HUES48 (cell line): ENCODE measurements at regions not wholly inside any gene's neighbourhood (a gene's known extent, or its start where the extent isn't known, plus 50 kb on each side); places are given as distances from the start of the nearest gene placed in this dataset.
"Not testable (repeated sequence)": the region's sequence is repeated elsewhere in the genome, so short reads cannot be mapped to it uniquely, and the experiment has no call there.

Source experiments
- H3K27ac ChIP-seq: one replicate; pipeline ENCODE4 v1.7.0; 2013; ENCODE audit warnings: low read depth, low read length, inconsistent platforms
- H3K27me3 ChIP-seq: 2 replicates; pipeline ENCODE4 v1.6.1; 2013; ENCODE audit warnings: mild to moderate bottlenecking, low read length; ENCODE audit not compliant: control insufficient read depth, insufficient read depth
- H3K36me3 ChIP-seq: 2 replicates; pipeline ENCODE4 v1.6.1; 2013; ENCODE audit warnings: low read length; ENCODE audit not compliant: control insufficient read depth, insufficient read depth
- H3K4me1 ChIP-seq: 2 replicates; pipeline ENCODE4 v1.6.1; 2013; ENCODE audit warnings: mild to moderate bottlenecking, low read length; ENCODE audit not compliant: control insufficient read depth, insufficient read depth
- H3K4me3 ChIP-seq: 2 replicates; pipeline ENCODE4 v1.5.1; 2013; ENCODE audit warnings: mild to moderate bottlenecking, low read depth, low read length
- H3K9ac ChIP-seq: 2 replicates; pipeline ENCODE4 v1.6.1; 2013; ENCODE audit warnings: mild to moderate bottlenecking, low read depth, low read length, moderate library complexity
- H3K9me3 ChIP-seq: 2 replicates; pipeline ENCODE4 v1.6.1; 2013; ENCODE audit warnings: low read length; ENCODE audit not compliant: control insufficient read depth, insufficient read depth

DNA sequence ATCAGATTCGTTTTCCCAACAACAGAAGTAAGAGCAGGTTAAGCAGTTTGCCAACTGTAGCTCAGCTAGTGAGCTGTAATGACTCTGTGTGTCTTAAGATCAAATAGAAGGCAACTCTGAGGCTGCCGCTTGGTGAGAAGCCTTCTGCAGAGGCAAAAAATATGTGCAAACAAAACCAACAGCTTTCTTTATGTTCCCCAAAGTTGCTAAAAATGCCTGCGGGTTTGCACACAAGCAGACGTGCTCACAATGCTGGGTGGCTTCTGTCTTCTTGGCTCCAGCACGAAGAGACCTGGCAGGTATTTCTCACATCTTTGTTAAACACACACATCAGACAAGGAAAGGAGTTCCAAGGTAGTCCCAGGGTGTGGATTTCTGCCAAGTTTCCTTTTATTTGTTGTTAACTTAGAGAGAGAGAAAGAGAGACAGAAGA is 158.9 kb upstream of the JUN start:
- Histone ChIP-seq H3K9me3 (no peaks in the 10 kb centered on the region), H3K4me3 (no peak overlapping the region), H3K27me3 (no peaks in the 10 kb centered on the region), H3K27ac (no peak overlapping the region), H3K36me3 (no peaks in the 10 kb centered on the region), H3K4me1 (no peaks in the 10 kb centered on the region), H3K9ac (no peak overlapping the region)

DNA sequence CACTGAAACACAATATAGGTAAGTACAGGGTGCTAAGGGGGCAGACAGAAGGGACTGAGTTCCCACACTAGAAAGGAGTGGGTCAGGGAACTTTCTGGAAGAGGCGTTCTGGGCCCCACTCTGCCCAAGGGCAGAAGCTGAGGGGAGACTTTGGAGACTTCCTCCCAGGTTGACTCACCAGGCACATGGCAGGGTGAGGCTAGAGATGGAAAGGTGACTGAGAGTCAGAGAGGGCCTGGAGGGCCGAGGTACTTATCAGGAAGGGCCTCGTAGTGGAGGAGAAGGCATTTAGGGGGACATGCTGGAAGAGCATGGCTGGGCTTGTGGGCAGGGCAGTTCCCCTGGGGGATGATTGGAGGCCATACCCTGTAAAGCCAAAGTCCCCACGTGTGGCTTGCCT is 159.9 kb upstream of the JUN start:
- no peaks in the 10 kb centered on the region for H3K4me1 ChIP-seq
- no peak overlapping the region for H3K4me3 ChIP-seq
- no peak overlapping the region for H3K27ac ChIP-seq
- no peaks in the 10 kb centered on the region for H3K36me3 ChIP-seq
- H3K9ac ChIP-seq: no peak overlapping the region
- H3K9me3 ChIP-seq: no peaks in the 10 kb centered on the region
- no peaks in the 10 kb centered on the region for H3K27me3 ChIP-seq

- Histone ChIP-seq H3K27me3 (no peaks in the 10 kb centered on the region), H3K36me3 (no peaks in the 10 kb centered on the region), H3K9ac (no peak overlapping the region), H3K4me1 (no peaks in the 10 kb centered on the region), H3K9me3 (no peaks in the 10 kb centered on the region), H3K27ac (no peak overlapping the region), H3K4me3 (no peak overlapping the region)
These were observed 160.6 kb upstream of the JUN start for GRCh38 chr1:58944439-58944838.

GRCh38 chr1:58946390-58946789 is 162.5 kb upstream of the JUN start:
- H3K9ac ChIP-seq: no peak overlapping the region
- H3K4me3 ChIP-seq: no peak overlapping the region
- no peaks in the 10 kb centered on the region for H3K36me3 ChIP-seq
- H3K27me3 ChIP-seq: no peaks in the 10 kb centered on the region
- no peak overlapping the region for H3K27ac ChIP-seq
- H3K4me1 ChIP-seq: no peaks in the 10 kb centered on the region
- H3K9me3 ChIP-seq: no peaks in the 10 kb centered on the region

- no peaks in the 10 kb centered on the region for H3K9me3 ChIP-seq
- no peak overlapping the region for H3K9ac ChIP-seq
- no peak overlapping the region for H3K4me3 ChIP-seq
- H3K4me1 ChIP-seq: no peaks in the 10 kb centered on the region
- H3K36me3 ChIP-seq: no peaks in the 10 kb centered on the region
- no peaks in the 10 kb centered on the region for H3K27me3 ChIP-seq
- H3K27ac ChIP-seq: no peak overlapping the region
These were observed 164.8 kb upstream of the JUN start for GRCh38 chr1:58948671-58949070.

- Histone ChIP-seq H3K4me1 (no peaks in the 10 kb centered on the region), H3K9ac (no peak overlapping the region), H3K27me3 (no peaks in the 10 kb centered on the region), H3K27ac (no peak overlapping the region), H3K9me3 (no peaks in the 10 kb centered on the region), H3K4me3 (no peak overlapping the region), H3K36me3 (no peaks in the 10 kb centered on the region)
These were observed 165.8 kb upstream of the JUN start for GRCh38 chr1:58949551-58950220.

DNA sequence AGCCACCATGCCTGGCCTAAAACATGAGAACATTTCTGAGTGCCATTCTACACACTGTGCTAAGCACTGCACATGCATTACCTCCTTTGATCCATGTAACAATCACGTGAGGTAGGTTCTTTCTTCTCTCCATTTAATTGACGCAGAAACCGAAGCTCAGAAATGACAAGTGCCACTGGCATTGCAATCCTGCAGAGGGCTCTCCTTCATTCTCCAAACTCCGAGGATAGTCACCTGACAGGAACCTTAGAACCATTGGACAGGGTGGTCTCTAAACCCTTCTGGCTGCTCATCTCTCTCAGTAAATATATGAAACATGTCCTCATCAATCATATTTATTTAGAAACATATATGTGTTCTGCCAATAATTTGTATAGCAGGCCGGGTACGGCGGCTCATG is 167.1 kb upstream of the JUN start:
- Histone ChIP-seq H3K27me3 (no peaks in the 10 kb centered on the region), H3K9ac (no peak overlapping the region), H3K4me1 (no peaks in the 10 kb centered on the region), H3K36me3 (no peaks in the 10 kb centered on the region), H3K4me3 (no peak overlapping the region), H3K9me3 (peaks cover under 1% of the 10 kb centered on the region; the same call in 1 of the 2 replicates), H3K27ac (no peak overlapping the region)

- not testable (repeated sequence) for H3K4me1 ChIP-seq, H3K36me3 ChIP-seq, H3K27ac ChIP-seq, H3K4me3 ChIP-seq, H3K27me3 ChIP-seq, H3K9ac ChIP-seq
- peaks cover 18% of the 10 kb centered on the region for H3K9me3 ChIP-seq
These were observed 170.1 kb upstream of the JUN start for GRCh38 chr1:58953951-58954350.

- H3K9me3 ChIP-seq, H3K27ac ChIP-seq, H3K9ac ChIP-seq, H3K4me3 ChIP-seq, H3K36me3 ChIP-seq, H3K4me1 ChIP-seq, H3K27me3 ChIP-seq: not testable (repeated sequence)
These were observed 179.4 kb upstream of the JUN start for GRCh38 chr1:58963287-58963686.

- H3K4me1 ChIP-seq: no peaks in the 10 kb centered on the region
- no peak overlapping the region for H3K4me3 ChIP-seq
- H3K9ac ChIP-seq: no peak overlapping the region
- no peaks in the 10 kb centered on the region for H3K27me3 ChIP-seq
- H3K9me3 ChIP-seq: no peaks in the 10 kb centered on the region
- H3K27ac ChIP-seq: no peak overlapping the region
- no peaks in the 10 kb centered on the region for H3K36me3 ChIP-seq
These were observed 180.6 kb upstream of the JUN start for GRCh38 chr1:58964428-58964827.

- Histone ChIP-seq H3K27me3 (no peaks in the 10 kb centered on the region), H3K4me1 (no peaks in the 10 kb centered on the region), H3K27ac (no peak overlapping the region), H3K9ac (no peak overlapping the region), H3K4me3 (no peak overlapping the region), H3K9me3 (no peaks in the 10 kb centered on the region), H3K36me3 (no peaks in the 10 kb centered on the region)
These were observed 181.0 kb upstream of the JUN start for GRCh38 chr1:58964880-58965279.
